Stimulated activated naive CD8-positive, alpha-beta T cell treated with anti-CD3 and anti-CD28 coated beads, Interleukin-15, amount 100 ng/mL, for 72 hours (primary cell): ENCODE measurements at regions not wholly inside any gene's neighbourhood (a gene's known extent, or its start where the extent isn't known, plus 50 kb on each side); places are given as distances from the start of the nearest gene placed in this dataset.

Experiments
- ATAC-seq: fragments of 150-1000 bp; cut with Tn5 transposase; 2 replicates; pipeline ENCODE4 v1.10.0; 2021; ENCODE audit warnings: mild to moderate bottlenecking, moderate library complexity
- DNase-seq, 2 donors: peaks; one replicate each; pipeline ENCODE4 v3.0.0; 2021 to 2022
- H3K27ac Mint-ChIP-seq, 2 donors: one replicate each; pipeline ENCODE4 v1.8.0; 2022; ENCODE audit warnings: mild to moderate bottlenecking in 2 of 2, mixed read lengths in 2 of 2, moderate library complexity in 2 of 2
- H3K27me3 Mint-ChIP-seq: one replicate; pipeline ENCODE4 v1.8.0; 2022; ENCODE audit warnings: mixed read lengths
- H3K4me1 Mint-ChIP-seq: one replicate; pipeline ENCODE4 v1.8.0; 2022; ENCODE audit warnings: mild to moderate bottlenecking, mixed read lengths
- H3K4me3 Mint-ChIP-seq, 2 donors: one replicate each; pipeline ENCODE4 v1.8.0; 2022; ENCODE audit warnings: mild to moderate bottlenecking in 2 of 2, mixed read lengths in 2 of 2, moderate library complexity in 1 of 2
- H3K9me3 Mint-ChIP-seq, 2 donors: one replicate each; pipeline ENCODE4 v1.8.0; 2022; ENCODE audit warnings: mixed read lengths in 2 of 2

DNA sequence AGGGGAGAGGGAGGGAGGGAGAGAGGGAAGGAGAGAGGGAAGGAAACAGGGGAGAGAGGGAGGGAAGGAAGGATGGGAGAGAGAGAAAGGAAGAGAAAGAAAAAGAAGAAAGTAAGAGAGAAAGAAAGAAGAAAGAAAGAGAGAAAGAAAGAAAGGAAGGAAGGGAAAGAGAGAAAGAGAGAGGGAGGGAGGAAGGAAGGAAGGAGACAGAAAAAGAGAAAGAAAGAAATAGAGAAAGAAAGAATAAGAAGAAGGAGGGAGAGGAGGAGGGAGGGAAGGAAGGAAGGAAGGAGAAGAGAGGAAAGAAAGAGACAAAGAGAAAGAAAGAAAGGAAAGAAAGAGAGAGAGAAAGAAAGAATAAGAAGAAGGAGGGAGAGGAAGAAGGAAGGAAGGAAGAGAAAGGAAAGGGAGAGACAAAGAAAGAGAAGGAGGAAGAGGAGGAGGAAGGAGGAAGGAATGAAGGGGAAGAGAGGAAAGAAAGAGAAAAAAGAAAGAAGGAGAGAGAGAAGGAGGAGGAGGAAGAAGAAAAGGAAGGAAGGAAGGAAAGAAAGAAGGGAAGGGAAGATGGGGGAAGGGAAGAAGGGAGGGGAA, 189.6 kb downstream of the PARM1 start:
- Mint-ChIP-seq H3K4me1 (no peaks in the 10 kb centered on the region), H3K27ac (no peak overlapping the region), H3K27me3 (no peaks in the 10 kb centered on the region), H3K9me3 (peaks cover 10 to 20% of the 10 kb centered on the region in 2 donors), H3K4me3 (no peak overlapping the region)
- ATAC-seq, result no peak
- DNase-seq, result no peak

DNA sequence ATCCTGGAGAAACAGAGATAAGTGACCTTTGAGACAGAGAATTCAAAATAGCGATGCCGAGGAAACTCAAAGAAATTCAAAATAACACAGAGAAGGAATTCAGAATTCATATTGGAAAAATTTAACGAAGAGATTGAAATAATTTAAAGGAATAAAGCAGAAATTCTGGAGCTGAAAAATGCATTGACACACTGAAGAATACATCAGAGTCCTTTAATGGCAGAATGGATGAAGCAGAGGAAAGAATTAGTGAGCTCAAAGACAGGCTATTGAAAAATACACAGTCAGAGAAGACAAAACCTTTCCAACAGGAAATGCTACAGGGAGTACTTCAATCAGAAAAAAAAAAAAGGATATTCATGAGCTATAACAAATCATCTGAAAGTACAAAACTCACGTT, 185.8 kb downstream of the PARM1 start:
- Mint-ChIP-seq H3K4me3 (no peak overlapping the region), H3K9me3 (peaks cover 9 to 20% of the 10 kb centered on the region in 2 donors), H3K27me3 (no peaks in the 10 kb centered on the region), H3K4me1 (no peaks in the 10 kb centered on the region), H3K27ac (no peak overlapping the region)
- no peak for DNase-seq
- ATAC-seq, result no peak

DNA sequence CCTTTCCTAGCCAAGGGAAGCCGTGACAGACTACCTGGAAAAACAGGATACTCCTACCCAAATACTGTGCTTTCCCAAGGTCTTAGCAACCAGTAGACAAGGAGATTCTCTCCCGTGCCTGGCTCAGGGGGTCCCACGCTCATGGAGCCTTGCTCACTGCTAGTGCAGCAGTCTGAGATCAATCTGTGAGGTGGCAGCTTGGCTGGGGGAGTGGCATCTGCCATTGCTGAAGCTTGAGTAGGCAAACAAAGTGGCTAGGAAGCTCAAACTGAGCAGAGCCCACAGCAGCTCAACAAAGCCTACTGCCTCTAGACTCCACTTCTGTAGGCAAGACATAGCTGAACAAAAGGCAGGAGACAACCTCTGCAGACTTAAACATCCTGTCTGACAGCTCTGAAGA, 177.1 kb downstream of the PARM1 start:
- DNase-seq, result no peak
- Mint-ChIP-seq H3K4me1 (no peaks in the 10 kb centered on the region), H3K9me3 (peaks cover 11 to 14% of the 10 kb centered on the region in 2 donors), H3K27ac (no peak overlapping the region), H3K27me3 (no peaks in the 10 kb centered on the region), H3K4me3 (no peak overlapping the region)
- ATAC-seq, result no peak

DNA sequence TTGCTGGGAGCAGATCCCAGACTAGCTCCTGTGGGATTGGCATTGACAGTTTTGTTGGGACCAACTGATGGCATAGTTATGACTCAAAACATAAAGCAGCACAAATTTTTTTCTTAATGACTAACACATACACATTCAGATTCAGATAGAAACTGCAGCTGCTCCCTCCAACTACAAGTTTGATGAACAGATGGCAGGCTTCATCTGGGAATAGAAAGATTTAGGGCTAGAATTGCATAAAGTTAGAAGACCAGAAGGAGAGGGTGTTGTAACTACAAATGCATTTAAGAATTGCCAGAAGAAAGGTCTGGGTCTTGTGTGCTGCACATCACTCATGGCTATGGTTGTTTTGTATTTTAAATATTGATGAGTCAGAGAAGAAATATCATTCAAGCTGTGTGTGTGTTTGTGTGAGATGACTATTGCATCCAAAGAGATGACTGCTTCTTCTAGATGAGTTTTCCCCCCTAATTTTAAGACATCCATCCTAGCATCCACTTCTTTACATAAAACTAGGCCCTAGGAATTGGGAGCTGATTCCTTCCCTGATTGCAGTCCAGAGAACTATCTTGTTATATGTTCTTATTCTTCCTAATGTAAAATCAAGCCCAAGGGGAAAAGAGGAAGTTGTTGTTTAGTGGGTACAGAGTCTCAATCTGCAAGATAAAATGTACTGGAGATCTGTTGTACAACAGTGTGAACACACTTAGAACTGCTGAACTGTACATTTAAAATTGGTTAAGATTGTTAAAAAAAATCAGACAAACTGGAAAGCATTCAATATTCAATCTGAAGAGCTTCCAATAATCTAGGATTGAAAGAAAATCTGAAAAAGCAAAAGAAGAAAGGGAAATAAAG, 175.1 kb downstream of the PARM1 start:
- DNase-seq (no peak), ATAC-seq (no peak)
- H3K4me3 Mint-ChIP-seq, result no peak overlapping the region
- no peaks in the 10 kb centered on the region for H3K27me3 Mint-ChIP-seq
- no peak overlapping the region for H3K27ac Mint-ChIP-seq
- no peaks in the 10 kb centered on the region for H3K4me1 Mint-ChIP-seq
- peaks cover 8 to 11% of the 10 kb centered on the region in 2 donors for H3K9me3 Mint-ChIP-seq

DNA sequence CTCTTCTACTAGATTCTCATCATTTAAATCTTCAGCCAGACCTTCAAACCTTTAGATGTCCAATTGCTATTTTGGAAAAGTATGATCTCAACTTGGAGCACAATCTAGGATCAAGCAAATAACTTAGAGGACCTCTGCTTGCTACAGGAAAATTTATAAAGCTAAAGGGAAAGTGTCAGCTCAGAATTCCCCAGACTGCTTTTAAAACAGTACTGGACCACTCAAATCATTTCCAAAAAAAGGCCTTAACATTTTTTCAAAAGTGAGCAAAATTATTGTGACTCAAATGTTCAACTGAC, 169.8 kb downstream of the PARM1 start:
- Mint-ChIP-seq H3K27me3 (no peaks in the 10 kb centered on the region), H3K27ac (no peak overlapping the region), H3K9me3 (peaks cover 3 to 20% of the 10 kb centered on the region in 2 donors), H3K4me1 (no peaks in the 10 kb centered on the region), H3K4me3 (no peak overlapping the region)
- no peak for DNase-seq
- no peak for ATAC-seq

DNA sequence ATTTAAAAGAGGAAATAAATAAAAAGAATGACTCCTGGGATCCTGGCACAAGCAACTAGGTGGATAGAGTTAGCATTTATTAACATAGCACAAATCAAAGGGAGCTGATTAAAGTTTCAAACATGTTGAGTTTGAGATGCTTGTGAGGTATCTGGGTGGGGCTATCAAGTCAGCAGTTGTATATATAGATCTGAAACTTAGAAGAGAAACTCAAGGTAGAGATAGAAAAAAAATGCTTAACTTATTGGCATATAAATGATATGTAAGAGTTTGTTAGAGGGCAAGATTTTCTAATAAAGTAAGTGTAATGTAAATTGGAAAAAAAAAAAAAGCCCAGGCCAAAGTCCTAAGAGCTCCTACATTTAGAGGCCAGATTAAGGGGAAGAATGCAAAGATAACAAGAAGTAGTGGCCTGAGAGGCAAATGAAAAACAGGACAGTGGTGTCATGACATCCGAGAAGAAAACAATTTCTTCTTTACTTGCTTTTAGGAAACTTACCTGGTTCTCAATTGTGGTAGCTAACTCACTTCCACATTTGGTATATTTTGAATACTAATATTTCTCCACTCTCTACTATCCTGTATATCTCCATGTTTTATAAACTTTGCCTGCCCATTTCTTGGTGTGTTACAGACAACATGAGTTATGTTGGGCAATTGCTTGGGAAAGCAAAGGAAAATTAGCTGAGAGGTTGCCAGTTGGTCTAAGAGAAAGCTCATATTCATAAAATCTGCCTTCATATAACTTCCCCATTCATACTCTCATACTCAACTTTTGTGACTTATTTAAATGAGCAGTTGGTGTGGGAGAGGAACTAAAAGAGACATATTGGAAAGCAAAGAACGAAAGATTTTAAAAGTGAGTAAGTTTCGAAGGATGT, 169.2 kb downstream of the PARM1 start:
- no peak for ATAC-seq
- Mint-ChIP-seq H3K27me3 (no peaks in the 10 kb centered on the region), H3K4me1 (no peaks in the 10 kb centered on the region), H3K27ac (no peak overlapping the region), H3K4me3 (no peak overlapping the region), H3K9me3 (peaks cover 9 to 26% of the 10 kb centered on the region in 2 donors)
- DNase-seq, result no peak
